ENCODE measurements at regions not wholly inside any gene's neighbourhood (a gene's known extent, or its start where the extent isn't known, plus 50 kb on each side); places are given as distances from the start of the nearest gene placed in this dataset.

- Histone ChIP-seq H3K9ac (ENCODE audit: low read length) (no peak overlapping the region), H3K27ac (ENCODE audit: low read depth, low read length) (no peak overlapping the region), H3K9me2 (replicated peaks; ENCODE audit: insufficient read depth, low read length) (no peaks in the 10 kb centered on the region), H2AFZ (ENCODE audit: low read depth, low read length, severe bottlenecking) (no peak overlapping the region), H3K27me3 (ENCODE audit: low read length) (no peaks in the 10 kb centered on the region), H3K9me3 (ENCODE audit: insufficient read depth, low read length) (no peaks in the 10 kb centered on the region), H3K36me3 (ENCODE audit: low read length) (no peaks in the 10 kb centered on the region), H3F3A (ENCODE audit: insufficient read depth) (no peaks in the 10 kb centered on the region), H3K4me2 (ENCODE audit: low read depth, low read length, poor library complexity, severe bottlenecking) (no peak overlapping the region), H3K4me3 (ENCODE audit: insufficient read depth, low read length, poor library complexity, severe bottlenecking) (no peak overlapping the region), H4K20me1 (ENCODE audit: low read depth, low read length) (no peaks in the 10 kb centered on the region), H3K79me2 (ENCODE audit: insufficient read depth, low read length) (no peaks in the 10 kb centered on the region)
- no peak for TF ChIP-seq EZH2phosphoT487 (conservative IDR thresholded peaks at IDR 0.05; ENCODE audit: low read length)
- no peak for TF ChIP-seq CTCF (IDR thresholded peaks at IDR 0.05; ENCODE audit: insufficient read depth, low read length, poor library complexity, severe bottlenecking)
These were observed 111.8 kb upstream of the SLC25A36 start for GRCh38 chr3:140829796-140830195.

- Histone ChIP-seq H3K9me3 (ENCODE audit: insufficient read depth, low read length) (no peaks in the 10 kb centered on the region), H3K27ac (ENCODE audit: low read depth, low read length) (no peak overlapping the region), H4K20me1 (ENCODE audit: low read depth, low read length) (no peaks in the 10 kb centered on the region), H3K4me3 (ENCODE audit: insufficient read depth, low read length, poor library complexity, severe bottlenecking) (no peak overlapping the region), H3K36me3 (ENCODE audit: low read length) (no peaks in the 10 kb centered on the region), H3K9ac (ENCODE audit: low read length) (no peak overlapping the region), H3K27me3 (ENCODE audit: low read length) (no peaks in the 10 kb centered on the region), H3K4me2 (ENCODE audit: low read depth, low read length, poor library complexity, severe bottlenecking) (no peak overlapping the region), H3F3A (ENCODE audit: insufficient read depth) (no peaks in the 10 kb centered on the region), H3K9me2 (replicated peaks; ENCODE audit: insufficient read depth, low read length) (no peaks in the 10 kb centered on the region), H3K79me2 (ENCODE audit: insufficient read depth, low read length) (no peaks in the 10 kb centered on the region), H2AFZ (ENCODE audit: low read depth, low read length, severe bottlenecking) (no peak overlapping the region)
- TF ChIP-seq CTCF (IDR thresholded peaks at IDR 0.05; ENCODE audit: insufficient read depth, low read length, poor library complexity, severe bottlenecking) = no peak
- no peak for TF ChIP-seq EZH2phosphoT487 (conservative IDR thresholded peaks at IDR 0.05; ENCODE audit: low read length)
These were observed 111.2 kb upstream of the SLC25A36 start for GRCh38 chr3:140830391-140830790.

GRCh38 chr3:140832883-140833282 lies 108.8 kb upstream of the SLC25A36 start:
- Histone ChIP-seq H2AFZ (ENCODE audit: low read depth, low read length, severe bottlenecking) (no peak overlapping the region), H3K9me2 (replicated peaks; ENCODE audit: insufficient read depth, low read length) (no peaks in the 10 kb centered on the region), H3K9ac (ENCODE audit: low read length) (no peak overlapping the region), H3K4me3 (ENCODE audit: insufficient read depth, low read length, poor library complexity, severe bottlenecking) (no peak overlapping the region), H3K27ac (ENCODE audit: low read depth, low read length) (no peak overlapping the region), H3K27me3 (ENCODE audit: low read length) (no peaks in the 10 kb centered on the region), H4K20me1 (ENCODE audit: low read depth, low read length) (no peaks in the 10 kb centered on the region), H3K9me3 (ENCODE audit: insufficient read depth, low read length) (no peaks in the 10 kb centered on the region), H3K36me3 (ENCODE audit: low read length) (no peaks in the 10 kb centered on the region), H3K4me2 (ENCODE audit: low read depth, low read length, poor library complexity, severe bottlenecking) (no peak overlapping the region), H3K79me2 (ENCODE audit: insufficient read depth, low read length) (no peaks in the 10 kb centered on the region), H3F3A (ENCODE audit: insufficient read depth) (no peaks in the 10 kb centered on the region)
- TF ChIP-seq EZH2phosphoT487 (conservative IDR thresholded peaks at IDR 0.05; ENCODE audit: low read length) (no peak), CTCF (IDR thresholded peaks at IDR 0.05; ENCODE audit: insufficient read depth, low read length, poor library complexity, severe bottlenecking) (no peak)

All from SU-DHL-6 (cell line).